GM19324 (cell line): ENCODE measurements at regions not wholly inside any gene's neighbourhood (a gene's known extent, or its start where the extent isn't known, plus 50 kb on each side); places are given as distances from the start of the nearest gene placed in this dataset.

Source experiments
- ATAC-seq: cut with Tn5 transposase; IDR thresholded peaks from one replicate; pipeline ENCODE4 v1.9.1; 2021; ENCODE audit warnings: mild to moderate bottlenecking, moderate library complexity; ENCODE audit not compliant: unreplicated experiment, low FRiP score

DNA sequence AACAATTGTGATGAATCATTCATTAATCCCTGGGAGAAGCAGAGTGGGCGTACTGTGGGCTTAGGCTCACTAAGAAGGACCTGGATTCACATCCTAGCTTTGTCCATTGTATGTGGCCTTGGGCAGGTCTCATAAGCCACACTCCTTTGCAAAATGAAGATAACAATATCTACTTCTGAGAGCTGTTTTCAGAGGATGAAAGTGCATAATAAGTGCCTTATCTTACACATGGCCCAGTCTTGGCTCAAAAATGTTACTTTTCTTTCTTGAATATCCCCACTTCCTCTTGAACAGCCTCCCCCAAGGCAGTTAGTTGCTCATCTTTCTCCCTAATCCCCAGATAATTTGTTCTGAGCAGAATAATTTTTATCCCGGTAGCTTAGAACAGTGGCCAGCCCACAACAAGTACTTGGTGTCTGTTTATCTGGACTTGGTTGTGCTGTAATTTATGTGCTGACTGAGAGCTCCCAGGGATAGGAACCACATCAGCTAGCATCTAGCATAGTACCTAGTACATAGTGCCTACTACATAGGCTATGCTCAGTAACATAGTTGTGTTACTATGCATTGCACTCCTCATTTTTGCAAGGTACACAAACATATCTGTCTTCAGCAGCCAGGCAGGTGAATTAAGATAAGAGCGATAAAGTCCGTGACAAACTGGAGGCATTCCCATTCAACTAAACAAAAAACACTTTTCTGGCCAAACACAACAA, 61.7 kb upstream of the NUDT4 start:
- ATAC-seq, result no peak

DNA sequence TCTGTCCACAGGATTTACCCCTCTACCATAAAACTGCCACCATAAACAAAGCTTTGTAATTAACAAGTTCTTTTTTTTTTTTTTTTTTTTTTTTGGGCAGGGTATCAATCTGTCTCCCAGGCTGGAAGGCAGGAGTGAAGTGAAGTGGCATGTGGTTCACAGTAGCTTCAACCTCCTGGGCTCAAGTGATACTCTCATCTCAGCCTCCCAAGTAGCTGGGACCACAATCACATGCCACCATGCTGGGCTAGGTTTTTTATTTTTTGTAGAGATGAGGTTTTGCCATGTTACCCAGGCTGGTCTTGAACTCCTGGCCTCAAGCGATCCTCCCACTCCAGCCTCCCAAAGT, 61.1 kb upstream of the NUDT4 start:
- no peak for ATAC-seq

DNA sequence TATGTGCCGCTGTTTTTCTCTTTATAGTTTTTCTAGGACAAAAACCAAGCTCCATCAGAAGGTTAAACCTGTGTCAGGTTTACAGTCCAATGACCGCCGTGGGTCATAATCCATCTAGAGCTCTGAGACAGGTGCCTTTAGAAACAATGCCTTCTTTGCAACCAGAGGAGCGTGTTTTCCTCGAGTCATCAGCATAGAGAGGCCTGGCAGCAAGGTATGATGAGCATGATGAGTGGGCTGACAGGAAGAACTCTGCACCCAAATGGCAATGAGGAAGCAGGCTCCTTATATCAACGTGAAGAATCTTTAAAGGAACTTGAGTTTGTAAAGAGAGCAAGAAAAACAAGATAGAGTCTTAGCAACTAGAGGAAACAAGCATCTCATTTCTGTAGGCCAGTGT, 60.5 kb upstream of the NUDT4 start:
- no peak for ATAC-seq

DNA sequence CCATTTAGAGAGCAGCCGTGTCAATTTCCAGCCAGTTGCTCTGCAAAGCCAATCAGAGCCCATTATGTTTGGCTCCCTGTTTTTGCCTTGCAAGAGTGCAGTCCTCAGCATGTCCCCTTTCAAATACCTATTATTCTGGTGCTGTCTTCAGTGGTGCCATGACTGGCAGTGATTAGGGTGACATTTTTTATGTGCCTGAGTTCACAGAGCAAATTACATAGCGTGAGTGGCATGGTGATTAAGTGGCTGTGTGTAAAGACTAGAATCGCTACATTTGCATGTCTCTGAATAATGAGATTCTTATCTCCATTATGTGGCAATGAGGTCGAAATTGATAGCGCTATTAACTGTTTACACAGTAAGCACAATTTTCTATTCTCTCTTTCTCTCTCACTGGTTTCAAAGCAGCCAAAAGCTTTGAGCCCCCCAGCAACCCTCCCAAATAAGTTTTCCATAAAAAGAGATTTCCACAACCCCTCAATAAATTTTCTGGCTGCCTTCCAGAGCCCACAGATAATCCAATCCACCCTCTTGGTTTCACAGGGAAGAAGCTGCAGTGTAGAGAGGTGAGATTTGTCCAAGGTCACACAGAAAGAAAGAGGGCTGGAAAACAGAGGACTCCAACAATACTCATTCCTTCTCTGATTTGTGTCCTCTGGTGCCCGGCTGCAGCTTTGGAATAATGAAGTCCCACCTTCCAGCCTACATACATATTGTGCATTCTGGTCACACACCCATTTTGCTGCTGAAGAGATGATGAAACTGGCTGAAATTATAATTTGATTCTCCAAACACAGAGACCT, 58.8 kb upstream of the NUDT4 start:
- ATAC-seq, result no peak

DNA sequence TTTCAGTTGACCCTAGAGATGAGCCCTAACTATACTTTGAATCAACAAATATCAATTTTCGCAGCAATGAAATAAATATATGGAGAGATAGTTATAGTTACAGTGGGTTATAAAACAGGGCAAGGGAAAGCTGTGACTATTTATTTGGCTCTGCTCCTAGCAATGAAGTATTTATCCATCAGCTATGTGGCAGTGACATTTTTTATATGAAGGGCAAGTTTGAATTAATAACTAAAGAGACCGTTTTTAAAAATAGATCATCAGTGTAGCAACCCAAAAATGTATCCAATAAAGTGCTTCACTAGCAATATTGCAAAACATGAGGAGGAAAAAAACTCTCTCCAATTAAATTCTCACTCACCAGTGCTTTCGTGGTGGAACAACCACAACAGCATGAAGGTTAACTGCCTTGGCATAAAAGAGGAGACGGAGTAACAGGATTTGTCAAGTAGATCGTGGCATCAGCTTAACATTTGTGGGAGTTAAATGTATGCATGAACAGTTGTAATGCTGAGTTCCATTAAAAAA, 58.1 kb upstream of the NUDT4 start:
- ATAC-seq, result no peak

DNA sequence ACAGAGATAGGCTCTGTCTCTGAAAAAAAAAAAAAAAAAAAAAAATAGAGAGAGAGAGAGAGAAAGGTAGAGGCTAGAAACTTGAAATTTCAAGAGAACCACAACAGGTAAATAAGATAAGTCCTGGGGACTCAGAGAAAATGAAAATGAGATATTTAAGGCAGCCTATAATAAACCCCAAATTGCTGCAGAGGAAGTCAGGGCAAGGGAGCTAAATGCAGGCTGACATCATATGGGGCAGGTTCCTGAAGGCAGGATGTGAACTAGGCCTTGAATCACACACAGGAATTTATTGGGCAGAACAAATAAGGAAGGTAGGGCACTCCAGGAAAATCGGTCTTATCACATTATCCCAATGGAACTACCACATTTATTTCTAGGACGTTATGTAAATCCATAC, 54.9 kb upstream of the NUDT4 start:
- ATAC-seq, result no peak

DNA sequence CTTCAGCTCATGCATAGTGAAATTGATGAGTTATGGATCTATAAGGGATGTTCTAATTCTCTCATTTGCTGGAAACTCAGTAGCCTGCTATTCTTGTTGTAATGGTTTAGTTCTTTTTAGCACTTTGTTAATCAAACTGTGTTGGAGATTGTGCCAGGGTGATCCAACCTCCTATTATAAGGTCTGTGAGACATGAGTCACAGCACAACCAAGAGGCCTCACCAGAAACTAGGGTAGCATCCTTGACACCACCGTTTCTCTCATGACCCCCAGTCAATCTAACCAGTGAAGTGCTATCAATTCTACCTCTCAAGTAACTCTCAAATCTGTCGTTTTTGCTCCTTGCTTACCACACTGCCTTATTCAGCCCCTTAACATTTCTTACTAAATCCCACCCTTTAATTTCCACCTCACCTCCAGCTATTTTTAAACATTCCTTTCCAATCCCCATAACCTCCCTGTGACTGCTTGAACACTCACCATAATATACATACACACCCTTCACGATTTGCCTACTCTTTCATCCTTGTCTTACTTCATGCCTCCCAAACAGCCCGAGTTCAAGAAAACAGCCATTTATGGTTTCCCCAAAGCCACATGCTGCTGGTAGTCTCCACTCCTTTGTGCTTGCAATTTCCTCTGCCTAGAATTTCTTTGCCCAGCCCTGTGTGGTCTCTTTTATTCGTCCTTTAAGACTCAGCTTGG, 53.9 kb upstream of the NUDT4 start:
- no peak for ATAC-seq

DNA sequence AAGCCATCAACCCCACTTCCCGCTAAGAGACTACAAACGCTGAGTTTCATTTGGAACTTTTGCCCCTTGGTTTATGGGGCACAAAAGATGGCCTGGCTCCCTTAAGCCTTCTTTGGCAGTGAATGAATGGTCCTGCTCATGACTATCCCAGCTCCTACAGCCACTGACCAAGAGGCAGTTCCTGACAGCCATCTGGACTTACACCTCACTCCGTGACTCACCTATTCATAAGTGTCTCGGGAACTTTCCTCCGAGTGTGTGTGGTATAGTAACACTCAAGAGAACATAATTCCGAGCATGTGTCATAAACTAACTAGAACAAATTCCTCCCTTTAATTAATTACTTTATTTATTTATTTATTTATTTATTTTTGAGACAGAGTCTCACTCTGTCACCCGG, 51.9 kb upstream of the NUDT4 start:
- ATAC-seq, result no peak
